Fibroblast of the aortic adventitia (primary cell): ENCODE measurements at regions not wholly inside any gene's neighbourhood (a gene's known extent, or its start where the extent isn't known, plus 50 kb on each side); places are given as distances from the start of the nearest gene placed in this dataset.
"Not testable (repeated sequence)": the region's sequence is repeated elsewhere in the genome, so short reads cannot be mapped to it uniquely, and the experiment has no call there.

Experiments
- DNase-seq: peaks from one replicate; pipeline ENCODE4 v3.0.0-alpha.2; 2010; ENCODE audit warnings: low read depth
- H3K4me3 ChIP-seq: 2 replicates; pipeline ENCODE4 v1.5.1; 2011; ENCODE audit warnings: low read depth, mild to moderate bottlenecking, control low read depth, low read length, moderate library complexity
- TF ChIP-seq, protein P1 (sequence below): IDR thresholded peaks from 2 replicates; pipeline ENCODE4 v1.5.1; 2011; ENCODE audit warnings: mild to moderate bottlenecking, low read length, control low read depth, inconsistent platforms; ENCODE audit not compliant: insufficient read depth

GRCh38 chr20:30376767-30377658 lies 880.5 kb upstream of the DEFB115 start:
- TF ChIP-seq, protein P1, sequence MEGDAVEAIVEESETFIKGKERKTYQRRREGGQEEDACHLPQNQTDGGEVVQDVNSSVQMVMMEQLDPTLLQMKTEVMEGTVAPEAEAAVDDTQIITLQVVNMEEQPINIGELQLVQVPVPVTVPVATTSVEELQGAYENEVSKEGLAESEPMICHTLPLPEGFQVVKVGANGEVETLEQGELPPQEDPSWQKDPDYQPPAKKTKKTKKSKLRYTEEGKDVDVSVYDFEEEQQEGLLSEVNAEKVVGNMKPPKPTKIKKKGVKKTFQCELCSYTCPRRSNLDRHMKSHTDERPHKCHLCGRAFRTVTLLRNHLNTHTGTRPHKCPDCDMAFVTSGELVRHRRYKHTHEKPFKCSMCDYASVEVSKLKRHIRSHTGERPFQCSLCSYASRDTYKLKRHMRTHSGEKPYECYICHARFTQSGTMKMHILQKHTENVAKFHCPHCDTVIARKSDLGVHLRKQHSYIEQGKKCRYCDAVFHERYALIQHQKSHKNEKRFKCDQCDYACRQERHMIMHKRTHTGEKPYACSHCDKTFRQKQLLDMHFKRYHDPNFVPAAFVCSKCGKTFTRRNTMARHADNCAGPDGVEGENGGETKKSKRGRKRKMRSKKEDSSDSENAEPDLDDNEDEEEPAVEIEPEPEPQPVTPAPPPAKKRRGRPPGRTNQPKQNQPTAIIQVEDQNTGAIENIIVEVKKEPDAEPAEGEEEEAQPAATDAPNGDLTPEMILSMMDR, result peak; percentile 63
- peak overlapping the region; percentile 87 for H3K4me3 ChIP-seq
- DNase-seq, result peak; percentile 77

GRCh38 chr20:30378317-30378716 lies 879.1 kb upstream of the DEFB115 start:
- DNase-seq, result not testable (repeated sequence)
- H3K4me3 ChIP-seq, result peak overlapping the region; percentile 51

DNA sequence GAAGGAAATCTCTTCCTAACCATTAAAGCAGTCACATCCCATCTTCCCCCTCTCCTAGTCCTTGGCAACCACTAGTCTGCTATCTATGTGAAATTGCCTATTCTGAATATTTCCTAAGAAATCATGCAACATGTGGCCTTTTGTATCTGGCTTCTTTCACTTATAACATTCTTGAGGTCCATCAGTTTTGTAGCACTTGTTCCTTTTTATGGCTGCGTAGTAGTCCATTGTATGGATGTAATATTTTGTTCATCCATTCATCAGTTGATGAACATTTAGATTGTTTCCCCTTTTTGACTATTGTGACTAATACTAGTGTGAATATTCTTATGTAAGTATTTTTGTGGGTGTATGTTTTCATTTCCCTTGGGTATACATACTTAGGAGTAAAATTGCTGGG lies 878.7 kb upstream of the DEFB115 start:
- not testable (repeated sequence) for DNase-seq

DNA sequence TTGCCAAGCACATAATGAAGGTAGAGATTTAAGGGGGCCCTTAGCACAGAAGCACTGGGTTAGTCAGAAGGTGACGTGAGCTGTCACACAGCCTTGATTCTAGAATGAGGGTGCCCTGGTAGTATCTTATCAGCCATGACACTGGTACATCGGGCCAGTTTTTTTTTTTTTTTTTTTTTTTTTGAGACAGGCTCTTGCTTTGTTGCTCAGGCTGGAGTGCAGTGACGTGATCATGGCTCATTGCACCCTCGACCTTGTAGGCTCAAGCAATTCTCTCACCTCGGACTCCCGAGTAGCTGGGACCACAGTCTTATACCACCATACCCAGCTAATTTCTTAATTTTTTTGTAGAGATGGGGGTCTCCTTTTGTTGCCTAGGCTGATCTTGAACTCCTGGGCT lies 872.6 kb upstream of the DEFB115 start:
- not testable (repeated sequence) for DNase-seq, H3K4me3 ChIP-seq

More for the DNA sequence above, 878.7 kb upstream of the DEFB115 start:
- H3K4me3 ChIP-seq, result not testable (repeated sequence)

- DNase-seq, H3K4me3 ChIP-seq: not testable (repeated sequence)
Measured at GRCh38 chr20:30386099-30386498, 871.4 kb upstream of the DEFB115 start.

- not testable (repeated sequence) for DNase-seq, H3K4me3 ChIP-seq
Measured at GRCh38 chr20:30387823-30388222, 869.6 kb upstream of the DEFB115 start.

DNA sequence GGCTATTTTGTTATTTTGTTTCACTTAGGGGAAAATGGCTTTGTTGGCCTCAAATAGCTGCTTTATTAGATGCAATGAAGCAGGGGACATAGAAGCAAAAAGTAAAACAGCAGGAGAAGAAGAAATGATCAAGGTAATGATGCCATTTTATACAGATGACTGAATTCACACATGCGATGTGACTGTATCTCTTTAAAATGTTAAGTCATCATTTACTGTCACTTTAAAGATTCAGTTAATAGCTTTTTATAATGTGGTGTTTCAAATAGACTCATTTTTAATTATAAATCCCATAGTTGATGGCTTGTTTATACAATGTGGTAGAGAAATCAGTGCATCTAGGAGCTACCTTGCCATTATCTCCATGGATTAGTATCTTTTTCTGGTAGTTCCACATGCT lies 863.9 kb upstream of the DEFB115 start:
- DNase-seq, H3K4me3 ChIP-seq: not testable (repeated sequence)

DNA sequence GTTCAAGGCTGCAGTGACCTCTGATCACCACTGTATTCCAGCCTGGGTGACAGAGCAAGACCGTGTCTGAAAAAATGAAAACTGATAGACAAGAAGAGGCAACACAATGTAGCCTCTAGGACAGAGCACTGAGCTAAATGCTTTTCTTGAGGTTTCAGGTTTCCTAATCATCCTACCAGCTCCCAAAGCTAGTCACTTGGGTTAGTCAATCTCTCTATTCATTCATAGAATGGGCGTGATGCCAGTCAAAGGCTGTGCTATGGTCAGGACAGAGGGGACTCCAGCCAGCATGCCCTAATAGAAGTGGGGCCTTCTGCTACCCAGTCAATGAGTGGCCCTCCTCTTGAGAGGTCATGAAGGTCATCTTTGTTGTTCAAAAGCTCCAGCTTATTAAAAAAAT lies 860.4 kb upstream of the DEFB115 start:
- not testable (repeated sequence) for DNase-seq, H3K4me3 ChIP-seq

- not testable (repeated sequence) for DNase-seq, H3K4me3 ChIP-seq
Measured at GRCh38 chr20:30405061-30405460, 852.4 kb upstream of the DEFB115 start.

GRCh38 chr20:30405585-30405984 lies 851.9 kb upstream of the DEFB115 start:
- not testable (repeated sequence) for DNase-seq, H3K4me3 ChIP-seq

DNA sequence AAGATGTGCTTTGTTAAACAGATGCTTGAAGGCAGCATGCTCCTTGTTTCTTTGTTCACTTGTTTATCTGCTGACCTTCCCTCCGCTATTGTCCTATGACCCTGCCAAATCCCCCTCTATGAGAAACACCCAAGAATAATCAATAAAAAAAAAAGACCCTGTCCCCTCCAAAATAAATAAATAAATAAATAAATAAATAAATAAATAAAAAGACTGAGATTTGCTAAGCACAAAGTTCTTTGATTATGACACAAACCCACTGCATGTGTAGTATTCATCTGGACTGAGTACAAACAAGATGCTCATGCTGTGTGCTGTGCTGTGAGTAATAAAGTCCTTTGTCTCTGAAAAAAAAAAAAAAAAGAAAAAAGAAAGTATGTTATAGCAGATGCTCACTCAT lies 851.1 kb upstream of the DEFB115 start:
- DNase-seq, H3K4me3 ChIP-seq: not testable (repeated sequence)

- TF ChIP-seq, protein P1, result no peak
- no peak overlapping the region for H3K4me3 ChIP-seq
- no peak for DNase-seq
Measured at GRCh38 chr20:30412972-30413371, 844.5 kb upstream of the DEFB115 start.

GRCh38 chr20:30417387-30417786 lies 840.1 kb upstream of the DEFB115 start:
- not testable (repeated sequence) for H3K4me3 ChIP-seq, DNase-seq

GRCh38 chr20:30418378-30418777 lies 839.1 kb upstream of the DEFB115 start:
- not testable (repeated sequence) for H3K4me3 ChIP-seq, DNase-seq
